ENCODE measurements at regions not wholly inside any gene's neighbourhood (a gene's known extent, or its start where the extent isn't known, plus 50 kb on each side); places are given as distances from the start of the nearest gene placed in this dataset.

- no peak for TF ChIP-seq CTCF (IDR thresholded peaks at IDR 0.05)
- no peak for TF ChIP-seq POLR2A (IDR thresholded peaks at IDR 0.05)
These were observed 174.0 kb upstream of the PIEZO2 start for GRCh38 chr18:11323359-11323819.

All from Peyer's patch (tissue), 4 donors.